ENCODE measurements at regions not wholly inside any gene's neighbourhood (a gene's known extent, or its start where the extent isn't known, plus 50 kb on each side); places are given as distances from the start of the nearest gene placed in this dataset.
"Not testable (repeated sequence)": the region's sequence is repeated elsewhere in the genome, so short reads cannot be mapped to it uniquely, and the experiment has no call there.

GRCh38 chr11:38700111-38700510 lies 2102.1 kb upstream of the RAG2 start:
- Mint-ChIP-seq H3K27me3 (ENCODE audit: low read depth in 3 of 3) (no peaks in the 10 kb centered on the region), H3K27ac (no peak overlapping the region), H3K36me3 (no peaks in the 10 kb centered on the region), H3K4me1 (no peaks in the 10 kb centered on the region), H3K4me3 (no peak overlapping the region), H3K9me3 (peaks cover 2 to 11% (median 4%) of the 10 kb centered on the region in 7 donors)
- Histone ChIP-seq H3K79me2 (ENCODE audit: insufficient read depth, low read length) (no peaks in the 10 kb centered on the region), H3K27ac (ENCODE audit: low read depth in 1 of 2, low read length in 2 of 2) (no peak overlapping the region), H3K4me2 (replicated peaks; ENCODE audit: extremely low read depth, low read length, poor library complexity, severe bottlenecking) (no peak overlapping the region), H3K36me3 (replicated peaks in 1 of 2; ENCODE audit: control insufficient read depth in 1 of 2, insufficient read depth in 2 of 2, low read length in 2 of 2) (no peaks in the 10 kb centered on the region), H3K4me1 (ENCODE audit: control insufficient read depth in 1 of 2, insufficient read depth in 2 of 2, low read length in 2 of 2) (no peaks in the 10 kb centered on the region), H2AFZ (ENCODE audit: insufficient read depth, low read depth, low read length, poor library complexity, severe bottlenecking) (no peak overlapping the region), H3K4me3 (replicated peaks in 1 of 3; ENCODE audit: low read depth in 2 of 3, low read length in 3 of 3) (no peak overlapping the region), H3K9ac (ENCODE audit: insufficient read depth, low read length, poor library complexity, severe bottlenecking) (no peak overlapping the region), H3K9me3 (replicated peaks in 1 of 2; ENCODE audit: control insufficient read depth in 1 of 2, insufficient read depth in 1 of 2, low read length in 2 of 2) (peaks cover 4 to 10% of the 10 kb centered on the region in 2 donors), H4K20me1 (ENCODE audit: insufficient read depth, low read length) (no peaks in the 10 kb centered on the region), H3K27me3 (ENCODE audit: control insufficient read depth in 2 of 2, insufficient read depth in 2 of 2, low read length in 2 of 2) (no peaks in the 10 kb centered on the region)
- intact Hi-C loops (cut with micrococcal nuclease): no loop called here
- WGBS (ENCODE audit: insufficient coverage): 80% methylated on average over 1 of the region's 2 CpGs
- TF ChIP-seq CTCF (IDR thresholded peaks at IDR 0.05): no peak
- DNase-seq: no peak

- Histone ChIP-seq H3K36me3 (replicated peaks in 1 of 2; ENCODE audit: control insufficient read depth in 1 of 2, insufficient read depth in 2 of 2, low read length in 2 of 2) (no peaks in the 10 kb centered on the region), H4K20me1 (ENCODE audit: insufficient read depth, low read length) (no peaks in the 10 kb centered on the region), H3K4me3 (replicated peaks in 1 of 3; ENCODE audit: low read depth in 2 of 3, low read length in 3 of 3) (no peak overlapping the region), H3K4me2 (replicated peaks; ENCODE audit: extremely low read depth, low read length, poor library complexity, severe bottlenecking) (no peak overlapping the region), H3K79me2 (ENCODE audit: insufficient read depth, low read length) (no peaks in the 10 kb centered on the region), H3K9ac (ENCODE audit: insufficient read depth, low read length, poor library complexity, severe bottlenecking) (no peak overlapping the region), H3K27ac (ENCODE audit: low read depth in 1 of 2, low read length in 2 of 2) (no peak overlapping the region), H2AFZ (ENCODE audit: insufficient read depth, low read depth, low read length, poor library complexity, severe bottlenecking) (no peak overlapping the region), H3K4me1 (ENCODE audit: control insufficient read depth in 1 of 2, insufficient read depth in 2 of 2, low read length in 2 of 2) (no peaks in the 10 kb centered on the region), H3K27me3 (ENCODE audit: control insufficient read depth in 2 of 2, insufficient read depth in 2 of 2, low read length in 2 of 2) (no peaks in the 10 kb centered on the region), H3K9me3 (replicated peaks in 1 of 2; ENCODE audit: control insufficient read depth in 1 of 2, insufficient read depth in 1 of 2, low read length in 2 of 2) (peaks cover 13 to 21% of the 10 kb centered on the region in 2 donors)
- intact Hi-C loops (cut with micrococcal nuclease): no loop called here
- H3K4me1 Mint-ChIP-seq: no peaks in the 10 kb centered on the region
- no peak overlapping the region for H3K27ac Mint-ChIP-seq
- no peak for TF ChIP-seq CTCF (IDR thresholded peaks at IDR 0.05)
- no peak for DNase-seq
- no peaks in the 10 kb centered on the region for H3K36me3 Mint-ChIP-seq
- H3K4me3 Mint-ChIP-seq: no peak overlapping the region
- peaks cover 4 to 20% (median 8%) of the 10 kb centered on the region in 7 donors for H3K9me3 Mint-ChIP-seq
- H3K27me3 Mint-ChIP-seq (ENCODE audit: low read depth in 3 of 3): peaks cover 0 to 2% (median 1%) of the 10 kb centered on the region in 3 donors
- 86% methylated on average over 1 of the region's 1 CpG for WGBS (ENCODE audit: insufficient coverage)
Measured at GRCh38 chr11:38693306-38693705, 2095.3 kb upstream of the RAG2 start.

- H3K27me3 Mint-ChIP-seq (ENCODE audit: low read depth in 3 of 3); H3K27me3 ChIP-seq (ENCODE audit: control insufficient read depth in 2 of 2, insufficient read depth in 2 of 2, low read length in 2 of 2); H3K4me3 Mint-ChIP-seq; H3K27ac ChIP-seq (ENCODE audit: low read depth in 1 of 2, low read length in 2 of 2); intact Hi-C loops (cut with micrococcal nuclease); H3K36me3 Mint-ChIP-seq; H3K4me3 ChIP-seq (replicated peaks in 1 of 3; ENCODE audit: low read depth in 2 of 3, low read length in 3 of 3); H3K4me1 Mint-ChIP-seq; H3K4me2 ChIP-seq (replicated peaks; ENCODE audit: extremely low read depth, low read length, poor library complexity, severe bottlenecking); H3K27ac Mint-ChIP-seq; DNase-seq; H3K36me3 ChIP-seq (replicated peaks in 1 of 2; ENCODE audit: control insufficient read depth in 1 of 2, insufficient read depth in 2 of 2, low read length in 2 of 2); H3K9ac ChIP-seq (ENCODE audit: insufficient read depth, low read length, poor library complexity, severe bottlenecking); H4K20me1 ChIP-seq (ENCODE audit: insufficient read depth, low read length); H3K79me2 ChIP-seq (ENCODE audit: insufficient read depth, low read length); H3K9me3 Mint-ChIP-seq; H2AFZ ChIP-seq (ENCODE audit: insufficient read depth, low read depth, low read length, poor library complexity, severe bottlenecking); H3K4me1 ChIP-seq (ENCODE audit: control insufficient read depth in 1 of 2, insufficient read depth in 2 of 2, low read length in 2 of 2): not testable (repeated sequence)
- peaks cover 8 to 11% of the 10 kb centered on the region in 2 donors for H3K9me3 ChIP-seq (replicated peaks in 1 of 2; ENCODE audit: control insufficient read depth in 1 of 2, insufficient read depth in 1 of 2, low read length in 2 of 2)
- 80% methylated on average over 2 of the region's 2 CpGs for WGBS (ENCODE audit: insufficient coverage)
Measured at GRCh38 chr11:38690211-38690610, 2092.2 kb upstream of the RAG2 start.
